ENCODE measurements at regions not wholly inside any gene's neighbourhood (a gene's known extent, or its start where the extent isn't known, plus 50 kb on each side); places are given as distances from the start of the nearest gene placed in this dataset.
A peak's percentile ranks its signal among the peaks of the same experiment; 100 is the strongest.

- no peak for TF ChIP-seq CTCF (IDR thresholded peaks at IDR 0.05)
- Histone ChIP-seq H3K4me3 (ENCODE audit: low read length) (no peak overlapping the region), H3K27me3 (ENCODE audit: control insufficient read depth, insufficient read depth, low read length) (no peaks in the 10 kb centered on the region), H3K9me3 (ENCODE audit: control insufficient read depth, insufficient read depth, low read length) (no peaks in the 10 kb centered on the region), H3K4me1 (ENCODE audit: control insufficient read depth, insufficient read depth, low read length) (no peaks in the 10 kb centered on the region), H3K36me3 (ENCODE audit: control insufficient read depth, insufficient read depth, low read length) (no peaks in the 10 kb centered on the region), H3K27ac (ENCODE audit: low read length) (no peak overlapping the region)
- Mint-ChIP-seq H3K36me3 (no peaks in the 10 kb centered on the region), H3K9me3 (no peaks in the 10 kb centered on the region), H3K4me1 (no peaks in the 10 kb centered on the region), H3K27me3 (ENCODE audit: low read depth in 2 of 2) (peaks cover 0 to 16% of the 10 kb centered on the region in 2 donors), H3K4me3 (no peak overlapping the region), H3K27ac (no peak overlapping the region)
- DNase-seq (no peak), ATAC-seq (no peak)
- 80% methylated on average over 5 of the region's 5 CpGs for WGBS (ENCODE audit: insufficient coverage)
- intact Hi-C loops (cut with micrococcal nuclease), result no loop called here
These were observed 116.5 kb upstream of the COL21A1 start for GRCh38 chr6:56363796-56364430.

DNA sequence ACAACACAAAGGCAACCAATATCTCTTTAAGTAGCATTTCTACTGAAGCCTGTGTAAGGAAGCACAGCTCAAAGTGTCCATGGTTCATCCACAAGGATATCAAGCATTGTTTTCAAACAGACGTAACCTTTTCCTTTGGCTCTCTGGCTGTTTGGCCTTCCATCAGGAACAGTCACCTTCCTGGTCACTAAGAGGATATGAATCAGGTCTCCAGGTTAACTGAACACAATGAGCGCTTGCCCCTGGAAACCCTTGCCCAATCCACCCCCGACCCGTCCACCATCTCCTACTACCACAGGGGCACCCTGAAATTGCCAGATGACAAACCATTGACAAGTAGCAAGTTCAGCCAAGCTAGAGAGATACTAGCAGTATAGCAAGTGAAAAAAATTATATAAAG is 114.4 kb upstream of the COL21A1 start:
- Histone ChIP-seq H3K4me3 (ENCODE audit: low read length) (no peak overlapping the region), H3K27me3 (ENCODE audit: control insufficient read depth, insufficient read depth, low read length) (no peaks in the 10 kb centered on the region), H3K36me3 (ENCODE audit: control insufficient read depth, insufficient read depth, low read length) (no peaks in the 10 kb centered on the region), H3K27ac (ENCODE audit: low read length) (no peak overlapping the region), H3K9me3 (ENCODE audit: control insufficient read depth, insufficient read depth, low read length) (no peaks in the 10 kb centered on the region), H3K4me1 (ENCODE audit: control insufficient read depth, insufficient read depth, low read length) (no peaks in the 10 kb centered on the region)
- intact Hi-C loops (cut with micrococcal nuclease), result no loop called here
- ATAC-seq, result no peak
- Mint-ChIP-seq H3K4me3 (no peak overlapping the region), H3K27ac (no peak overlapping the region), H3K36me3 (no peaks in the 10 kb centered on the region), H3K9me3 (no peaks in the 10 kb centered on the region), H3K27me3 (ENCODE audit: low read depth in 2 of 2) (peaks cover 0 to 16% of the 10 kb centered on the region in 2 donors), H3K4me1 (no peaks in the 10 kb centered on the region)
- no peak for TF ChIP-seq CTCF (IDR thresholded peaks at IDR 0.05)
- DNase-seq, result no peak
- 97% methylated on average over 4 of the region's 4 CpGs for WGBS (ENCODE audit: insufficient coverage)

- no peak overlapping the region for H3K27ac ChIP-seq (ENCODE audit: low read length)
- Mint-ChIP-seq H3K9me3 (no peaks in the 10 kb centered on the region), H3K4me1 (no peaks in the 10 kb centered on the region), H3K36me3 (no peaks in the 10 kb centered on the region), H3K27me3 (ENCODE audit: low read depth in 2 of 2) (no peaks in the 10 kb centered on the region), H3K27ac (no peak overlapping the region), H3K4me3 (no peak overlapping the region)
- 50% methylated on average over 6 of the region's 9 CpGs for WGBS (ENCODE audit: insufficient coverage)
- H3K27me3 ChIP-seq (ENCODE audit: control insufficient read depth, insufficient read depth, low read length), result no peaks in the 10 kb centered on the region
- no peak overlapping the region for H3K4me3 ChIP-seq (ENCODE audit: low read length)
- ATAC-seq, result peak; percentile 71 to 85 (median 84)
- H3K36me3 ChIP-seq (ENCODE audit: control insufficient read depth, insufficient read depth, low read length), result no peaks in the 10 kb centered on the region
- H3K9me3 ChIP-seq (ENCODE audit: control insufficient read depth, insufficient read depth, low read length), result no peaks in the 10 kb centered on the region
- H3K4me1 ChIP-seq (ENCODE audit: control insufficient read depth, insufficient read depth, low read length), result no peaks in the 10 kb centered on the region
- DNase-seq, result peak; percentile 18 to 73
- TF ChIP-seq CTCF (IDR thresholded peaks at IDR 0.05), result peak; percentile 80
- intact Hi-C loops (cut with micrococcal nuclease), result loop anchor here (1.0 to 10.0 kb wide), 3 partner anchors 211 to 495 kb away; no protein-coding TSS in a partner anchor
These were observed 112.0 kb upstream of the COL21A1 start for GRCh38 chr6:56359201-56359899.
